ENCODE measurements at regions not wholly inside any gene's neighbourhood (a gene's known extent, or its start where the extent isn't known, plus 50 kb on each side); places are given as distances from the start of the nearest gene placed in this dataset.

DNA sequence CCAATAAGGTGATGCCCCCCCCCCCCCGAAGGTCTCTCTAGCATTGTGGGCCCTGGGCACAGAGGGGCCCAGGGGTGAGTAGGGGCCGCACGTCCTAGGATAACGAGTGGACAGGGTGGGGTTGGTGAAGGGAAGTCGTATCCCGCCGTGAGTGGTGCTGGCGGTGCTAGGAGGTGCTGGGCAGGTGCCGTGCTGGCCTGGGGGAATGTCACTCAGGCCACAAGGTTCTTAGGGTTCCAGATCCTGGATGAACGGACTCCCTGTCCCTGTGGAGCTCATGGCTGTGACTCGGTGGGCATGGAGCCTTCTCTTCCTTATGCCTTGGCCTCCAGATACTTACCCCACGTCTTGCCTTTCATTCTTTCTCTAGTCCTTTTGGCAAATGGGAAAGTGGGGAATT is 157.4 kb upstream of the SOX1 start:
- CTCF ChIA-PET (ENCODE audit: partially characterized antibody): no interaction called here
- no peaks in the 10 kb centered on the region for H3K36me3 ChIP-seq (ENCODE audit: control insufficient read depth in 2 of 4, insufficient read depth in 4 of 4, low read length in 3 of 4)

More for the DNA sequence above, 157.4 kb upstream of the SOX1 start:
- no peak overlapping the region for H2AFZ ChIP-seq (ENCODE audit: low read length)
- no peak overlapping the region for H3K4me2 ChIP-seq (ENCODE audit: insufficient read depth in 1 of 2, low read depth in 2 of 2, low read length in 2 of 2)
- H2BK15ac ChIP-seq (ENCODE audit: low read length): no peak overlapping the region
- no peaks in the 10 kb centered on the region for H3K79me2 ChIP-seq (ENCODE audit: control insufficient read depth in 1 of 2, insufficient read depth in 2 of 2, low read length in 2 of 2)
- H3K4me3 ChIP-seq (ENCODE audit: extremely low read depth in 1 of 4, insufficient read depth in 2 of 4, low read depth in 3 of 4, low read length in 4 of 4): no peak overlapping the region
- H4K5ac ChIP-seq (ENCODE audit: insufficient read length, low read depth, low read length): no peak overlapping the region
- no peak for DNase-seq (ENCODE audit: low read depth in 1 of 2, low spot score in 2 of 2)
- no peak overlapping the region for H2AK5ac ChIP-seq (ENCODE audit: low read depth, low read length)
- H3K79me1 ChIP-seq (ENCODE audit: low read depth, low read length): no peaks in the 10 kb centered on the region
- no peak overlapping the region for H3K9ac ChIP-seq (replicated peaks in 1 of 4; ENCODE audit: extremely low read depth in 1 of 4, low read depth in 3 of 4, low read length in 3 of 4)
- H3K23me2 ChIP-seq (ENCODE audit: low read depth, low read length): no peaks in the 10 kb centered on the region
- H3K9me3 ChIP-seq (ENCODE audit: insufficient read depth in 2 of 2, low read depth in 1 of 2, low read length in 1 of 2): no peaks in the 10 kb centered on the region
- H2BK20ac ChIP-seq (ENCODE audit: low read length): no peak overlapping the region
- no peak overlapping the region for H3K18ac ChIP-seq (ENCODE audit: extremely low read depth, low read length)
- no peak overlapping the region for H3K4ac ChIP-seq (replicated peaks; ENCODE audit: insufficient read length, low read depth, low read length)
- no peak overlapping the region for H2BK5ac ChIP-seq (ENCODE audit: low read depth, low read length)
- no peak overlapping the region for H3K56ac ChIP-seq (replicated peaks; ENCODE audit: insufficient read length, low read depth, low read length)
- H4K8ac ChIP-seq (ENCODE audit: extremely low read depth, insufficient read depth, low read length): no peak overlapping the region
- no peaks in the 10 kb centered on the region; a peak in 1 of 7 replicates for H3K27me3 ChIP-seq (replicated peaks in 1 of 4; ENCODE audit: control insufficient read depth in 3 of 4, extremely low read depth in 1 of 4, insufficient read depth in 3 of 4, low read length in 3 of 4)
- H4K20me1 ChIP-seq (replicated peaks in 1 of 2; ENCODE audit: control insufficient read depth in 1 of 2, insufficient read depth in 2 of 2, low read length in 2 of 2): no peaks in the 10 kb centered on the region
- no peak overlapping the region for H3K23ac ChIP-seq (ENCODE audit: insufficient read length)
- TF ChIP-seq, protein P1, sequence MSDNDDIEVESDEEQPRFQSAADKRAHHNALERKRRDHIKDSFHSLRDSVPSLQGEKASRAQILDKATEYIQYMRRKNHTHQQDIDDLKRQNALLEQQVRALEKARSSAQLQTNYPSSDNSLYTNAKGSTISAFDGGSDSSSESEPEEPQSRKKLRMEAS (IDR thresholded peaks at IDR 0.05): no peak
- TF ChIP-seq CEBPB (IDR thresholded peaks at IDR 0.05; ENCODE audit: low read depth, low read length) (no peak), CBX8 (IDR thresholded peaks at IDR 0.05; ENCODE audit: borderline replicate concordance, low read depth, low read length) (no peak)
- no peak overlapping the region for H3K27ac ChIP-seq (ENCODE audit: low read depth, low read length)
- 80% methylated on average over 5 of the region's 12 CpGs; no CpG with 5 or more reads in 1 of the 2 experiments for WGBS, 2 experiments (ENCODE audit: extremely low coverage in 1 of 2, insufficient coverage in 1 of 2, insufficient read length in 1 of 2, insufficient replicate concordance in 2 of 2, low coverage in 1 of 2, low lambda C conversion rate in 2 of 2, missing lambda C conversion rate in 1 of 2)
- POLR2A ChIA-PET (ENCODE audit: partially characterized antibody): no interaction called here
- no peak for FAIRE-seq
- H3K4me1 ChIP-seq (replicated peaks in 1 of 4; ENCODE audit: control insufficient read depth in 3 of 4, insufficient read depth in 4 of 4, low read length in 3 of 4): no peaks in the 10 kb centered on the region
- no peak overlapping the region for H3K14ac ChIP-seq (ENCODE audit: insufficient read length)
- no peak overlapping the region for H2BK12ac ChIP-seq (ENCODE audit: low read depth, low read length)
- no peak overlapping the region for H4K91ac ChIP-seq (replicated peaks; ENCODE audit: insufficient read length, low read length)
- H2BK120ac ChIP-seq (replicated peaks; ENCODE audit: low read depth, low read length): no peak overlapping the region
